ENCODE measurements at regions not wholly inside any gene's neighbourhood (a gene's known extent, or its start where the extent isn't known, plus 50 kb on each side); places are given as distances from the start of the nearest gene placed in this dataset.

- Histone ChIP-seq H2AFZ (ENCODE audit: low read length) (no peak overlapping the region), H3K9ac (ENCODE audit: low read length) (no peak overlapping the region), H3K36me3 (replicated peaks; ENCODE audit: insufficient read depth, low read length) (no peaks in the 10 kb centered on the region), H3K9me2 (replicated peaks; ENCODE audit: insufficient read depth, low read length) (no peaks in the 10 kb centered on the region), H3K79me2 (ENCODE audit: low read length) (no peaks in the 10 kb centered on the region), H3K4me1 (ENCODE audit: low read length) (no peaks in the 10 kb centered on the region), H4K20me1 (ENCODE audit: insufficient read depth, low read length) (no peaks in the 10 kb centered on the region), H3K4me3 (ENCODE audit: low read length) (no peak overlapping the region), H3K4me2 (ENCODE audit: low read depth, low read length) (no peak overlapping the region), H3F3A (ENCODE audit: insufficient read depth, low read length) (no peaks in the 10 kb centered on the region), H3K9me3 (replicated peaks; ENCODE audit: insufficient read depth, low read length) (no peaks in the 10 kb centered on the region), H3K27ac (ENCODE audit: low read length) (no peak overlapping the region), H3K27me3 (replicated peaks; ENCODE audit: insufficient read depth, low read length) (no peaks in the 10 kb centered on the region)
- DNase-seq = no peak
- no peak for TF ChIP-seq EZH2phosphoT487 (IDR thresholded peaks at IDR 0.05; ENCODE audit: low read length)
- no peak for TF ChIP-seq EZH2 (optimal IDR thresholded peaks at IDR 0.05; ENCODE audit: low read depth, low read length)
- no peak for TF ChIP-seq CTCF (IDR thresholded peaks at IDR 0.05; ENCODE audit: low read length)
Measured at GRCh38 chr12:89895591-89895990, 187.0 kb upstream of the ATP2B1 start.

- Histone ChIP-seq H3F3A (ENCODE audit: insufficient read depth, low read length) (no peaks in the 10 kb centered on the region), H3K4me3 (ENCODE audit: low read length) (no peak overlapping the region), H3K4me2 (ENCODE audit: low read depth, low read length) (no peak overlapping the region), H3K79me2 (ENCODE audit: low read length) (no peaks in the 10 kb centered on the region), H3K9ac (ENCODE audit: low read length) (no peak overlapping the region), H3K27ac (ENCODE audit: low read length) (no peak overlapping the region), H3K36me3 (replicated peaks; ENCODE audit: insufficient read depth, low read length) (no peaks in the 10 kb centered on the region), H3K27me3 (replicated peaks; ENCODE audit: insufficient read depth, low read length) (no peaks in the 10 kb centered on the region), H4K20me1 (ENCODE audit: insufficient read depth, low read length) (no peaks in the 10 kb centered on the region), H2AFZ (ENCODE audit: low read length) (no peak overlapping the region), H3K9me3 (replicated peaks; ENCODE audit: insufficient read depth, low read length) (no peaks in the 10 kb centered on the region), H3K9me2 (replicated peaks; ENCODE audit: insufficient read depth, low read length) (no peaks in the 10 kb centered on the region), H3K4me1 (ENCODE audit: low read length) (no peaks in the 10 kb centered on the region)
- no peak for TF ChIP-seq EZH2 (optimal IDR thresholded peaks at IDR 0.05; ENCODE audit: low read depth, low read length)
- no peak for TF ChIP-seq CTCF (IDR thresholded peaks at IDR 0.05; ENCODE audit: low read length)
- TF ChIP-seq EZH2phosphoT487 (IDR thresholded peaks at IDR 0.05; ENCODE audit: low read length) = no peak
- no peak for DNase-seq
Measured at GRCh38 chr12:89895101-89895500, 186.5 kb upstream of the ATP2B1 start.

- Histone ChIP-seq H4K20me1 (ENCODE audit: insufficient read depth, low read length) (no peaks in the 10 kb centered on the region), H3K4me2 (ENCODE audit: low read depth, low read length) (no peak overlapping the region), H3F3A (ENCODE audit: insufficient read depth, low read length) (no peaks in the 10 kb centered on the region), H3K4me3 (ENCODE audit: low read length) (no peak overlapping the region), H3K36me3 (replicated peaks; ENCODE audit: insufficient read depth, low read length) (no peaks in the 10 kb centered on the region), H3K9me3 (replicated peaks; ENCODE audit: insufficient read depth, low read length) (no peaks in the 10 kb centered on the region), H3K79me2 (ENCODE audit: low read length) (no peaks in the 10 kb centered on the region), H3K9ac (ENCODE audit: low read length) (no peak overlapping the region), H3K27me3 (replicated peaks; ENCODE audit: insufficient read depth, low read length) (no peaks in the 10 kb centered on the region), H3K27ac (ENCODE audit: low read length) (no peak overlapping the region), H3K4me1 (ENCODE audit: low read length) (no peaks in the 10 kb centered on the region), H3K9me2 (replicated peaks; ENCODE audit: insufficient read depth, low read length) (no peaks in the 10 kb centered on the region), H2AFZ (ENCODE audit: low read length) (no peak overlapping the region)
- TF ChIP-seq EZH2 (optimal IDR thresholded peaks at IDR 0.05; ENCODE audit: low read depth, low read length) (no peak), CTCF (IDR thresholded peaks at IDR 0.05; ENCODE audit: low read length) (no peak), EZH2phosphoT487 (IDR thresholded peaks at IDR 0.05; ENCODE audit: low read length) (no peak)
- no peak for DNase-seq
Measured at GRCh38 chr12:89893972-89894706, 185.5 kb upstream of the ATP2B1 start.
